NB4 (cell line): ENCODE measurements at regions not wholly inside any gene's neighbourhood (a gene's known extent, or its start where the extent isn't known, plus 50 kb on each side); places are given as distances from the start of the nearest gene placed in this dataset.

Experiments used
- DNase-seq: peaks from one replicate; pipeline ENCODE4 v3.0.0; 2010; ENCODE audit warnings: low read depth
- H3K4me3 ChIP-seq: one replicate; pipeline ENCODE4 v1.5.1; 2011; ENCODE audit warnings: mild to moderate bottlenecking, low read depth, low read length, moderate library complexity
- CTCF ChIP-seq: IDR thresholded peaks from one replicate; pipeline ENCODE4 v1.5.1; 2012; ENCODE audit warnings: low read depth, low read length
- MAX ChIP-seq: IDR thresholded peaks from 2 replicates; pipeline ENCODE4 v1.6.1; 2011; ENCODE audit warnings: low read depth, low read length
- MYC ChIP-seq: IDR thresholded peaks from 2 replicates; pipeline ENCODE4 v1.6.1; 2011; ENCODE audit warnings: low read depth, low read length
- POLR2A ChIP-seq: IDR thresholded peaks from 2 replicates; pipeline ENCODE4 v1.6.1; 2011; ENCODE audit warnings: mild to moderate bottlenecking; ENCODE audit not compliant: insufficient read length; ENCODE audit errors: extremely low read depth

GRCh38 chr3:181133832-181134231, 144.3 kb upstream of the DNAJC19 start:
- H3K4me3 ChIP-seq, result no peak overlapping the region
- TF ChIP-seq CTCF, result no peak
- TF ChIP-seq POLR2A, result no peak
- no peak for TF ChIP-seq MYC
- TF ChIP-seq MAX, result no peak
- no peak for DNase-seq

- TF ChIP-seq CTCF (no peak), MAX (no peak), POLR2A (no peak), MYC (no peak)
- DNase-seq, result no peak
- no peak overlapping the region for H3K4me3 ChIP-seq
Measured at GRCh38 chr3:181105646-181106045, 116.1 kb upstream of the DNAJC19 start.

- no peak overlapping the region for H3K4me3 ChIP-seq
- DNase-seq, result peak; percentile 56
Measured at GRCh38 chr3:181103605-181104004, 114.1 kb upstream of the DNAJC19 start.

GRCh38 chr3:181086011-181086410, 96.5 kb upstream of the DNAJC19 start:
- TF ChIP-seq CTCF (no peak), MAX (no peak), MYC (no peak), POLR2A (no peak)
- no peak for DNase-seq
- no peak overlapping the region for H3K4me3 ChIP-seq

More at GRCh38 chr3:181103605-181104004, 114.1 kb upstream of the DNAJC19 start:
- no peak for TF ChIP-seq MYC
- TF ChIP-seq CTCF, result peak; percentile 39

- no peak overlapping the region for H3K4me3 ChIP-seq
- TF ChIP-seq CTCF, result no peak
- no peak for TF ChIP-seq MAX
- no peak for TF ChIP-seq POLR2A
- no peak for TF ChIP-seq MYC
- no peak for DNase-seq
Measured at GRCh38 chr3:181081930-181082329, 92.4 kb upstream of the DNAJC19 start.

GRCh38 chr3:181076558-181076957, 87.0 kb upstream of the DNAJC19 start:
- TF ChIP-seq POLR2A (no peak), CTCF (no peak), MYC (no peak), MAX (no peak)
- DNase-seq, result no peak
- H3K4me3 ChIP-seq, result no peak overlapping the region
